Mucosa of descending colon (tissue), 3 donors: ENCODE measurements at regions not wholly inside any gene's neighbourhood (a gene's known extent, or its start where the extent isn't known, plus 50 kb on each side); places are given as distances from the start of the nearest gene placed in this dataset.

Experiments used
- ATAC-seq: fragments of 200-7000 bp; cut with Tn5 transposase; one replicate; pipeline ENCODE4 v1.9.1; 2020; ENCODE audit warnings: mild to moderate bottlenecking, moderate library complexity
- DNase-seq, 3 donors: peaks; one replicate each; pipeline ENCODE4 v3.0.0-alpha.2; 2020
- H3K36me3 ChIP-seq: fragments of 200-600 bp; one replicate; pipeline ENCODE4 v1.8.0; 2021; ENCODE audit warnings: low read depth, mild to moderate bottlenecking
- H3K4me1 ChIP-seq: fragments of 200-600 bp; one replicate; pipeline ENCODE4 v1.8.0; 2021; ENCODE audit warnings: low read depth, mild to moderate bottlenecking
- H3K4me3 ChIP-seq: fragments of 200-600 bp; one replicate; pipeline ENCODE4 v1.8.0; 2021; ENCODE audit warnings: mild to moderate bottlenecking
- H3K9me3 ChIP-seq: fragments of 200-600 bp; one replicate; pipeline ENCODE4 v1.8.0; 2021; ENCODE audit warnings: mild to moderate bottlenecking
- CTCF ChIP-seq: fragments of 200-600 bp; IDR thresholded peaks from one replicate; pipeline ENCODE4 v1.8.0; 2022; ENCODE audit warnings: antibody characterized with exemption, mild to moderate bottlenecking
- intact Hi-C, 2 donors: fragments of 100-400 bp; cut with DNase I in 1 of 2; cut with micrococcal nuclease in 1 of 2; formaldehyde crosslinking; loops; one replicate each; pipeline versions ENCODE4 v1.11.0 to v1.11.1; 2022; cut with DNase I, micrococcal nuclease
- donor health status: DM: no; HTN: no; CAD: no; lungs with moderate emphysema.
- donor health status: DM: no; HTN: no; CAD: no.
- donor health status: DM: no; HTN: yes; CAD: no.

- intact Hi-C loops, result no loop called here
- ATAC-seq (no peak), DNase-seq (no peak)
- no peaks in the 10 kb centered on the region for H3K9me3 ChIP-seq
- no peaks in the 10 kb centered on the region for H3K36me3 ChIP-seq
- no peak overlapping the region for H3K4me3 ChIP-seq
- no peak for TF ChIP-seq CTCF
- no peaks in the 10 kb centered on the region for H3K4me1 ChIP-seq
Measured at GRCh38 chr3:101995371-101996046, 146.2 kb downstream of the NFKBIZ start.

GRCh38 chr3:101996832-101997231, 147.5 kb downstream of the NFKBIZ start:
- Histone ChIP-seq H3K4me1 (no peaks in the 10 kb centered on the region), H3K9me3 (no peaks in the 10 kb centered on the region), H3K36me3 (no peaks in the 10 kb centered on the region), H3K4me3 (no peak overlapping the region)
- DNase-seq (no peak), ATAC-seq (no peak)
- TF ChIP-seq CTCF, result no peak
- intact Hi-C loops, result no loop called here

GRCh38 chr3:101998256-101998926, 149.1 kb downstream of the NFKBIZ start:
- Histone ChIP-seq H3K4me3 (no peak overlapping the region), H3K36me3 (no peaks in the 10 kb centered on the region), H3K9me3 (no peaks in the 10 kb centered on the region), H3K4me1 (no peaks in the 10 kb centered on the region)
- DNase-seq (peak in 1 of 3 donors; percentile 9), ATAC-seq (peak; percentile 80)
- intact Hi-C loops, result no loop called here
- no peak for TF ChIP-seq CTCF

- Histone ChIP-seq H3K36me3 (no peaks in the 10 kb centered on the region), H3K9me3 (no peaks in the 10 kb centered on the region), H3K4me3 (no peak overlapping the region), H3K4me1 (no peaks in the 10 kb centered on the region)
- ATAC-seq (peak; percentile 65), DNase-seq (no peak)
- intact Hi-C loops, result no loop called here
- TF ChIP-seq CTCF, result no peak
Measured at GRCh38 chr3:101999177-101999779, 150.0 kb downstream of the NFKBIZ start.

- intact Hi-C loops, result no loop called here
Measured at GRCh38 chr3:102000620-102001209, 151.4 kb downstream of the NFKBIZ start.

More at GRCh38 chr3:102000620-102001209, 151.4 kb downstream of the NFKBIZ start:
- Histone ChIP-seq H3K4me1 (no peaks in the 10 kb centered on the region), H3K36me3 (no peaks in the 10 kb centered on the region), H3K9me3 (no peaks in the 10 kb centered on the region), H3K4me3 (no peak overlapping the region)
- ATAC-seq (no peak), DNase-seq (no peak)
- no peak for TF ChIP-seq CTCF
